IMR-90 (cell line): ENCODE measurements at regions not wholly inside any gene's neighbourhood (a gene's known extent, or its start where the extent isn't known, plus 50 kb on each side); places are given as distances from the start of the nearest gene placed in this dataset.

ENCODE experiments used
- ATAC-seq: fragments of 200-7000 bp; cut with Tn5 transposase; 2 replicates; pipeline ENCODE4 v1.9.1; 2020; ENCODE audit warnings: low read depth, mild to moderate bottlenecking, moderate library complexity
- BruUV-seq: library from RNA; stranded (reverse); fragments of 400-500 nt; replicated peaks from 2 replicates; lab custom pipeline; 2021; lab: Mats Ljungman, UMichigan
- CTCF ChIA-PET: fragments of 300-600 bp; formaldehyde crosslinking; extraction: SDS; loops from one replicate; lab custom pipeline; 2021; ENCODE audit warnings: antibody characterized with exemption; lab: Yijun Ruan, JAX
- POLR2A ChIA-PET: fragments of 300-600 bp; sonication (Branson Sonifier 250); formaldehyde crosslinking; loops from one replicate; lab custom pipeline; 2022; ENCODE audit warnings: antibody characterized with exemption; ENCODE audit not compliant: unreplicated experiment; lab: Charles Lee
- DNase-seq: peaks from one replicate; pipeline ENCODE4 v3.0.0; 2013
- H2AFZ ChIP-seq: replicated peaks from 2 replicates; pipeline ENCODE3; 2013; ENCODE audit warnings: low read length, mild to moderate bottlenecking; ENCODE audit not compliant: poor library complexity
- H2AK5ac ChIP-seq: 2 replicates; pipeline ENCODE4 v1.6.1; 2013; ENCODE audit warnings: low read depth, low read length, inconsistent platforms
- H2AK9ac ChIP-seq: replicated peaks from 2 replicates; pipeline ENCODE3; 2013; ENCODE audit warnings: mild to moderate bottlenecking, low read depth, low read length, moderate library complexity; ENCODE audit not compliant: poor library complexity
- H2BK120ac ChIP-seq: 2 replicates; pipeline ENCODE4 v1.6.1; 2013; ENCODE audit warnings: low read depth, low read length, inconsistent platforms
- H2BK15ac ChIP-seq: 3 replicates; pipeline ENCODE4 v1.6.1; 2013; ENCODE audit warnings: low read depth, low read length, inconsistent platforms
- H2BK20ac ChIP-seq: 2 replicates; pipeline ENCODE4 v1.6.1; 2013; ENCODE audit warnings: low read depth, mild to moderate bottlenecking, inconsistent platforms, low read length, moderate library complexity
- H2BK5ac ChIP-seq: 2 replicates; pipeline ENCODE4 v1.6.1; 2013; ENCODE audit warnings: mild to moderate bottlenecking, low read depth, low read length, inconsistent platforms; ENCODE audit not compliant: poor library complexity, severe bottlenecking
- H3K14ac ChIP-seq: replicated peaks from 2 replicates; pipeline ENCODE4 v1.6.1; 2013; ENCODE audit warnings: low read depth, low read length, inconsistent platforms
- H3K18ac ChIP-seq: 2 replicates; pipeline ENCODE4 v1.6.1; 2013; ENCODE audit warnings: low read depth, low read length, control low read depth
- H3K23ac ChIP-seq: 2 replicates; pipeline ENCODE4 v1.6.1; 2013; ENCODE audit warnings: low read depth, low read length, inconsistent platforms
- H3K27ac ChIP-seq: 2 replicates; pipeline ENCODE4 v1.5.1; 2013; ENCODE audit warnings: mild to moderate bottlenecking, control low read depth, low read length; ENCODE audit not compliant: insufficient read depth
- H3K27me3 ChIP-seq: 2 replicates; pipeline ENCODE4 v1.6.1; 2013; ENCODE audit warnings: low read length; ENCODE audit not compliant: control insufficient read depth, insufficient read depth
- H3K36me3 ChIP-seq: 2 replicates; pipeline ENCODE4 v1.6.1; 2013; ENCODE audit warnings: low read length, mixed read lengths; ENCODE audit not compliant: control insufficient read depth, insufficient read depth
- H3K4ac ChIP-seq: 2 replicates; pipeline ENCODE4 v1.6.1; 2013; ENCODE audit warnings: low read depth, low read length, inconsistent platforms
- H3K4me1 ChIP-seq: 2 replicates; pipeline ENCODE4 v1.6.1; 2013; ENCODE audit warnings: low read length, mixed read lengths; ENCODE audit not compliant: control insufficient read depth, insufficient read depth
- H3K4me2 ChIP-seq: 2 replicates; pipeline ENCODE4 v1.6.1; 2013; ENCODE audit warnings: low read depth, mild to moderate bottlenecking, control low read depth, low read length, moderate library complexity
- H3K4me3 ChIP-seq: 2 replicates; pipeline ENCODE4 v1.5.1; 2013; ENCODE audit warnings: low read depth, mild to moderate bottlenecking, control low read depth, low read length, moderate library complexity; ENCODE audit not compliant: insufficient read depth
- H3K56ac ChIP-seq: 2 replicates; pipeline ENCODE4 v1.6.1; 2013; ENCODE audit warnings: low read length, inconsistent platforms; ENCODE audit not compliant: insufficient read depth; ENCODE audit errors: extremely low read depth
- H3K79me1 ChIP-seq, 2 experiments: 2 replicates each; pipeline ENCODE4 v1.6.1; 2013; ENCODE audit warnings: low read length in 2 of 2, inconsistent platforms in 1 of 2, low read depth in 1 of 2
- H3K9ac ChIP-seq: 2 replicates; pipeline ENCODE4 v1.6.1; 2013; ENCODE audit warnings: low read depth, low read length, control low read depth
- H3K9me1 ChIP-seq: 2 replicates; pipeline ENCODE4 v1.6.1; 2013; ENCODE audit warnings: low read length, inconsistent platforms; ENCODE audit not compliant: insufficient read depth
- H3K9me3 ChIP-seq: 2 replicates; pipeline ENCODE4 v1.6.1; 2013; ENCODE audit warnings: low read length; ENCODE audit not compliant: control insufficient read depth, insufficient read depth
- H4K20me1 ChIP-seq: 2 replicates; pipeline ENCODE4 v1.6.1; 2013; ENCODE audit warnings: low read length, inconsistent platforms; ENCODE audit not compliant: insufficient read depth
- H4K5ac ChIP-seq: 2 replicates; pipeline ENCODE4 v1.6.1; 2013; ENCODE audit warnings: mild to moderate bottlenecking, low read depth, low read length, control low read depth
- H4K8ac ChIP-seq, 2 experiments: 2 replicates each; pipeline ENCODE4 v1.6.1; 2013; ENCODE audit warnings: low read depth in 2 of 2, low read length in 2 of 2, control low read depth in 1 of 2, inconsistent platforms in 1 of 2
- H4K91ac ChIP-seq: 2 replicates; pipeline ENCODE4 v1.6.1; 2013; ENCODE audit warnings: low read depth, low read length, inconsistent platforms; ENCODE audit not compliant: insufficient read depth
- CEBPB ChIP-seq: IDR thresholded peaks from 2 replicates; pipeline ENCODE4 v1.6.1; 2012; ENCODE audit warnings: low read depth, low read length, improper control_type of control experiment
- CHD1 ChIP-seq: IDR thresholded peaks from 2 replicates; pipeline ENCODE4 v1.6.1; 2012; ENCODE audit warnings: low read depth, low read length, improper control_type of control experiment
- FOS ChIP-seq: fragments of 150-350 bp; IDR thresholded peaks from 2 replicates; pipeline ENCODE4 v1.6.1; 2016; ENCODE audit warnings: low read depth, low read length
- MAFK ChIP-seq: IDR thresholded peaks from 2 replicates; pipeline ENCODE4 v1.6.1; 2012; ENCODE audit warnings: low read depth, low read length, improper control_type of control experiment
- MAZ ChIP-seq: IDR thresholded peaks from 2 replicates; pipeline ENCODE4 v1.6.1; 2012; ENCODE audit warnings: low read depth, mild to moderate bottlenecking, low read length, improper control_type of control experiment, moderate library complexity, borderline replicate concordance
- MXI1 ChIP-seq: IDR thresholded peaks from 2 replicates; pipeline ENCODE4 v1.6.1; 2012; ENCODE audit warnings: low read depth, mild to moderate bottlenecking, low read length, moderate library complexity, borderline replicate concordance
- NFE2L2 ChIP-seq: fragments of 150-350 bp; IDR thresholded peaks from 2 replicates; pipeline ENCODE4 v1.6.1; 2016; ENCODE audit warnings: low read depth, mild to moderate bottlenecking, low read length
- POLR2A ChIP-seq: IDR thresholded peaks from 2 replicates; pipeline ENCODE4 v1.6.1; 2012; ENCODE audit warnings: mild to moderate bottlenecking, low read depth, low read length
- RAD21 ChIP-seq: IDR thresholded peaks from 2 replicates; pipeline ENCODE4 v1.6.1; 2012; ENCODE audit warnings: low read length, improper control_type of control experiment
- RCOR1 ChIP-seq: IDR thresholded peaks from 2 replicates; pipeline ENCODE4 v1.6.1; 2012; ENCODE audit warnings: mild to moderate bottlenecking, low read length, improper control_type of control experiment; ENCODE audit not compliant: insufficient replicate concordance
- RFX5 ChIP-seq: IDR thresholded peaks from 2 replicates; pipeline ENCODE4 v1.8.0; 2012; ENCODE audit warnings: low read depth, mild to moderate bottlenecking, low read length, moderate library complexity
- SMC3 ChIP-seq: fragments of 150-350 bp; IDR thresholded peaks from 2 replicates; pipeline ENCODE4 v1.6.1; 2016; ENCODE audit warnings: low read depth, mild to moderate bottlenecking, antibody characterized with exemption, low read length, moderate library complexity
- USF2 ChIP-seq: fragments of 150-350 bp; IDR thresholded peaks from 2 replicates; pipeline ENCODE4 v1.6.1; 2017; ENCODE audit warnings: mild to moderate bottlenecking, antibody characterized with exemption, low read length, low read depth
- WGBS, 2 experiments: methylation state at CpG; one replicate each; pipeline versions ENCODE4 v1.1.5 to v1.1.7; 2013; ENCODE audit warnings: missing lambda C conversion rate in 2 of 2; ENCODE audit not compliant: insufficient read length in 1 of 2; ENCODE audit errors: extremely low coverage in 2 of 2; 5-methylcytosine and 5-hydroxymethylcytosine counted together
- dilution Hi-C: fragments of 300-500 bp; cut with HindIII; formaldehyde crosslinking; loops from one replicate; pipeline ENCODE4 v1.14.3; 2018; ENCODE audit warnings: low sequenced_read_pairs; ENCODE audit not compliant: unreplicated experiment
- in situ Hi-C: fragments of 300-500 bp; cut with MboI; formaldehyde crosslinking; loops from 3 replicates; pipeline ENCODE4 v1.14.3; 2019; ENCODE audit warnings: low sequenced_read_pairs, inconsistent platforms, mixed read lengths
- intact Hi-C: fragments of 100-400 bp; cut with micrococcal nuclease; formaldehyde crosslinking; loops from 2 replicates; pipeline ENCODE4 v1.10.0; 2022
- TF ChIP-seq, protein P1 (sequence below): fragments of 150-350 bp; IDR thresholded peaks from 2 replicates; pipeline ENCODE4 v1.6.1; 2016; ENCODE audit warnings: low read depth, mild to moderate bottlenecking, low read length, moderate library complexity, borderline replicate concordance
- TF ChIP-seq, protein P2 (sequence below): conservative IDR thresholded peaks from 2 replicates; pipeline ENCODE4 v1.5.1; 2012; ENCODE audit warnings: mild to moderate bottlenecking, low read depth, low read length, improper control_type of control experiment

DNA sequence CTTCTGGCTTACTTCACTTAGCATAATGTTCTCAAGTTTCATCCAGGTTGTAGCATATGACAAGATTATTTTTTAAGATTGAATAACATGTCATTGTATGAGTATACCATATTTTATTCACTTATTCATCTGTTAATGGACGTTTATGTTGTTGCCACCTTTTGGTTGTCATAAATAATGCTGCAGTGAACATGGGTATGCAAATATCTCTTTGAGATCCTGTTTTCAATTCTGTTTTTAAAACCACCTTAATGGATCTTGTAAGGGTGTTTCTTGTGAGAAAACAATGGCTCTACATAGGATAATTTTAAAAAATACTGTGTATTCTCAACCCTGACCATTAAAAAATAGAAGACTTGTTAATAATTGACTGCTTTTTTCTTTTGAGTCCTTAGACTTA lies 290.7 kb upstream of the TMEM229A start:
- Histone ChIP-seq H4K91ac (no peak overlapping the region), H4K20me1 (no peaks in the 10 kb centered on the region), H3K56ac (no peak overlapping the region), H3K9me3 (no peaks in the 10 kb centered on the region), H2BK120ac (no peak overlapping the region), H3K27me3 (no peaks in the 10 kb centered on the region), H2BK5ac (no peak overlapping the region), H2AK9ac (no peak overlapping the region), H3K79me1 (no peaks in the 10 kb centered on the region), H2BK20ac (no peak overlapping the region), H3K27ac (no peak overlapping the region), H4K5ac (no peak overlapping the region), H3K4me1 (no peaks in the 10 kb centered on the region), H2BK15ac (no peak overlapping the region), H2AFZ (no peak overlapping the region), H3K23ac (no peak overlapping the region), H3K18ac (no peak overlapping the region), H3K9me1 (no peaks in the 10 kb centered on the region), H3K36me3 (no peaks in the 10 kb centered on the region), H3K14ac (no peak overlapping the region), H4K8ac (no peak overlapping the region), H3K4ac (no peak overlapping the region), H3K4me2 (no peak overlapping the region), H3K4me3 (no peak overlapping the region), H3K9ac (no peak overlapping the region), H2AK5ac (no peak overlapping the region)
- no peak for TF ChIP-seq RFX5
- no peak for TF ChIP-seq FOS
- TF ChIP-seq CHD1 = no peak
- TF ChIP-seq SMC3 = no peak
- no peak for TF ChIP-seq MAFK
- TF ChIP-seq, protein P1, sequence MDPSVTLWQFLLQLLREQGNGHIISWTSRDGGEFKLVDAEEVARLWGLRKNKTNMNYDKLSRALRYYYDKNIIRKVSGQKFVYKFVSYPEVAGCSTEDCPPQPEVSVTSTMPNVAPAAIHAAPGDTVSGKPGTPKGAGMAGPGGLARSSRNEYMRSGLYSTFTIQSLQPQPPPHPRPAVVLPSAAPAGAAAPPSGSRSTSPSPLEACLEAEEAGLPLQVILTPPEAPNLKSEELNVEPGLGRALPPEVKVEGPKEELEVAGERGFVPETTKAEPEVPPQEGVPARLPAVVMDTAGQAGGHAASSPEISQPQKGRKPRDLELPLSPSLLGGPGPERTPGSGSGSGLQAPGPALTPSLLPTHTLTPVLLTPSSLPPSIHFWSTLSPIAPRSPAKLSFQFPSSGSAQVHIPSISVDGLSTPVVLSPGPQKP = no peak
- TF ChIP-seq MAZ = no peak
- TF ChIP-seq RAD21 = no peak
- TF ChIP-seq, protein P2, sequence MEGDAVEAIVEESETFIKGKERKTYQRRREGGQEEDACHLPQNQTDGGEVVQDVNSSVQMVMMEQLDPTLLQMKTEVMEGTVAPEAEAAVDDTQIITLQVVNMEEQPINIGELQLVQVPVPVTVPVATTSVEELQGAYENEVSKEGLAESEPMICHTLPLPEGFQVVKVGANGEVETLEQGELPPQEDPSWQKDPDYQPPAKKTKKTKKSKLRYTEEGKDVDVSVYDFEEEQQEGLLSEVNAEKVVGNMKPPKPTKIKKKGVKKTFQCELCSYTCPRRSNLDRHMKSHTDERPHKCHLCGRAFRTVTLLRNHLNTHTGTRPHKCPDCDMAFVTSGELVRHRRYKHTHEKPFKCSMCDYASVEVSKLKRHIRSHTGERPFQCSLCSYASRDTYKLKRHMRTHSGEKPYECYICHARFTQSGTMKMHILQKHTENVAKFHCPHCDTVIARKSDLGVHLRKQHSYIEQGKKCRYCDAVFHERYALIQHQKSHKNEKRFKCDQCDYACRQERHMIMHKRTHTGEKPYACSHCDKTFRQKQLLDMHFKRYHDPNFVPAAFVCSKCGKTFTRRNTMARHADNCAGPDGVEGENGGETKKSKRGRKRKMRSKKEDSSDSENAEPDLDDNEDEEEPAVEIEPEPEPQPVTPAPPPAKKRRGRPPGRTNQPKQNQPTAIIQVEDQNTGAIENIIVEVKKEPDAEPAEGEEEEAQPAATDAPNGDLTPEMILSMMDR = no peak
- TF ChIP-seq POLR2A = no peak
- TF ChIP-seq RCOR1 = no peak
- TF ChIP-seq CEBPB = no peak
- no peak for TF ChIP-seq USF2
- TF ChIP-seq NFE2L2 = no peak
- TF ChIP-seq MXI1 = no peak
- ChIA-PET POLR2A (no interaction called here), CTCF (no interaction called here)
- no peak for DNase-seq
- no TSS peak for BruUV-seq
- ATAC-seq = no peak
- intact Hi-C loops = no loop called here
- WGBS, 2 experiments = no CpG with 5 or more reads among the region's 1 CpG
- in situ Hi-C loops = no loop called here
- dilution Hi-C loops = no loop called here
